ACC112 (cell line): ENCODE measurements at regions not wholly inside any gene's neighbourhood (a gene's known extent, or its start where the extent isn't known, plus 50 kb on each side); places are given as distances from the start of the nearest gene placed in this dataset.
A peak's percentile ranks its signal among the peaks of the same experiment; 100 is the strongest.

Source experiments
- H2AFZ ChIP-seq: fragments of 200-600 bp; sonication (generic); one replicate; pipeline ENCODE4 v1.6.0; 2017; ENCODE audit warnings: antibody characterized with exemption, low read length; ENCODE audit not compliant: unreplicated experiment
- H3K27ac ChIP-seq: fragments of 200-600 bp; sonication (generic); 2 replicates; pipeline ENCODE4 v1.5.1; 2014; ENCODE audit warnings: low read depth, mild to moderate bottlenecking, antibody characterized with exemption, low read length, moderate library complexity
- H3K27me3 ChIP-seq: fragments of 200-600 bp; sonication (generic); 2 replicates; pipeline ENCODE4 v1.6.1; 2014; ENCODE audit warnings: mild to moderate bottlenecking, antibody characterized with exemption, low read length, moderate library complexity, mixed read lengths; ENCODE audit not compliant: insufficient read depth
- H3K36me3 ChIP-seq: fragments of 200-600 bp; sonication (generic); 2 replicates; pipeline ENCODE4 v1.6.1; 2016; ENCODE audit warnings: mild to moderate bottlenecking, antibody characterized with exemption, low read length, moderate library complexity, mixed read lengths; ENCODE audit not compliant: insufficient read depth
- H3K4me1 ChIP-seq: fragments of 200-600 bp; sonication (generic); one replicate; pipeline ENCODE4 v1.6.1; 2016; ENCODE audit warnings: low read length, mixed read lengths; ENCODE audit not compliant: insufficient read depth, unreplicated experiment, control insufficient read depth
- H3K4me3 ChIP-seq: fragments of 200-600 bp; sonication (generic); 2 replicates; pipeline ENCODE4 v1.5.1; 2014; ENCODE audit warnings: mild to moderate bottlenecking, low read depth, low read length
- H3K79me2 ChIP-seq: fragments of 200-600 bp; sonication (generic); one replicate; pipeline ENCODE4 v1.6.0; 2016; ENCODE audit warnings: low read length; ENCODE audit not compliant: control insufficient read depth, unreplicated experiment, insufficient read depth

DNA sequence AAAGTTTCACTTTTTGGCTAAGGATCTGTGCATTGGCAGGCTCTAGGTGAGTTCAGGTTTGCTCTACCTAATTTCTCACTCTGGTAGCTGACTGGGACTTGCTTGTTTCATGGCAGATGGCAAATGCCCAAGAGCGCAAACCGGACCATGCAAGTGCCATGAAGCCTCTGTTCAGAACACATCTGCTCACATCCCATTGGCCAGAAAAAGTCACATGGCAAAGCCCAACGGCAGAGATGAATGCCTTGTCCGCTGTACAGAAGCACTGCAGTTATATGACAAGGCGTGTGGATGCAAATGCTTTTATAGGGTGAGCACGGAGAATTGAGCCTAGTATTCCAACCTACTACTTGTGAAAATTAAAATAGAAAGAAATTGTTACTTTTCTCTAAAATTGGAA lies 202.2 kb upstream of the HMGA2 start:
- Histone ChIP-seq H3K27ac (no peak overlapping the region), H3K27me3 (no peaks in the 10 kb centered on the region), H3K4me1 (no peaks in the 10 kb centered on the region), H3K79me2 (no peaks in the 10 kb centered on the region), H3K36me3 (0 out of 2 replicates have a peak, but pooled peaks cover 3% of the 10 kb centered on the region), H2AFZ (no peak overlapping the region), H3K4me3 (no peak overlapping the region)

- Histone ChIP-seq H3K4me1 (peaks cover 7% of the 10 kb centered on the region), H3K36me3 (0 out of 2 replicates have a peak, but pooled peaks cover 7% of the 10 kb centered on the region), H3K27ac (no peak overlapping the region), H3K4me3 (no peak overlapping the region), H3K27me3 (no peaks in the 10 kb centered on the region), H3K79me2 (no peaks in the 10 kb centered on the region), H2AFZ (no peak overlapping the region)
Observed at GRCh38 chr12:65623507-65623906, 200.8 kb upstream of the HMGA2 start.

GRCh38 chr12:65624554-65625086 lies 199.7 kb upstream of the HMGA2 start:
- Histone ChIP-seq H3K79me2 (no peaks in the 10 kb centered on the region), H3K27me3 (no peaks in the 10 kb centered on the region), H3K36me3 (0 out of 2 replicates have a peak, but pooled peaks cover 7% of the 10 kb centered on the region), H2AFZ (no peak overlapping the region), H3K4me1 (peaks cover 7% of the 10 kb centered on the region), H3K27ac (no peak overlapping the region), H3K4me3 (no peak overlapping the region)

- no peak overlapping the region for H2AFZ ChIP-seq
- H3K4me1 ChIP-seq, result peaks cover 33% of the 10 kb centered on the region
- 0 out of 2 replicates have a peak, but pooled peaks cover 7% of the 10 kb centered on the region for H3K36me3 ChIP-seq
- no peaks in the 10 kb centered on the region for H3K27me3 ChIP-seq
- H3K79me2 ChIP-seq, result no peaks in the 10 kb centered on the region
- no peak overlapping the region for H3K4me3 ChIP-seq
- H3K27ac ChIP-seq, result peak overlapping the region; percentile 100
Observed at GRCh38 chr12:65628061-65628460, 196.2 kb upstream of the HMGA2 start.

DNA sequence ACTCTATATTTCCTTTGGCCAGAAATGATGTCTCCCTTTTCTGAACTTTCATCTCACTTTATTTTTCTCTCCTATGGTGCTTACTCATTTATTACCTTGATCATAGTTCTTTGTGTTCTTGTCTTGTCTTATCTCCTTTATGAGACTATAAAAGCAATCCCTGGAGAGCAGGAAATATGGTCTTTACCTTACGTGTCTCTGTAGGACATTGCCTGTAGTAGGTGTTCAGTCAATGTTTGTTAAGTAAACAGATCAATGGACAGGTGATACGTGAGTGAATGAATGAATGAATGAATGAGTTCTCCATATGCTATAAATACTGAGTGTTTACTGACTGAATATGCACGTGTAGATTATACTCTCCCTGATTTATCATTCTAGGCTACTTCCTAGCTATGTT lies 193.7 kb upstream of the HMGA2 start:
- H3K4me3 ChIP-seq, result no peak overlapping the region
- H2AFZ ChIP-seq, result no peak overlapping the region
- H3K79me2 ChIP-seq, result no peaks in the 10 kb centered on the region
- H3K27me3 ChIP-seq, result no peaks in the 10 kb centered on the region
- peaks cover 50% of the 10 kb centered on the region for H3K4me1 ChIP-seq
- peak overlapping the region; percentile 100 for H3K27ac ChIP-seq
- 0 out of 2 replicates have a peak, but pooled peaks cover 7% of the 10 kb centered on the region for H3K36me3 ChIP-seq

DNA sequence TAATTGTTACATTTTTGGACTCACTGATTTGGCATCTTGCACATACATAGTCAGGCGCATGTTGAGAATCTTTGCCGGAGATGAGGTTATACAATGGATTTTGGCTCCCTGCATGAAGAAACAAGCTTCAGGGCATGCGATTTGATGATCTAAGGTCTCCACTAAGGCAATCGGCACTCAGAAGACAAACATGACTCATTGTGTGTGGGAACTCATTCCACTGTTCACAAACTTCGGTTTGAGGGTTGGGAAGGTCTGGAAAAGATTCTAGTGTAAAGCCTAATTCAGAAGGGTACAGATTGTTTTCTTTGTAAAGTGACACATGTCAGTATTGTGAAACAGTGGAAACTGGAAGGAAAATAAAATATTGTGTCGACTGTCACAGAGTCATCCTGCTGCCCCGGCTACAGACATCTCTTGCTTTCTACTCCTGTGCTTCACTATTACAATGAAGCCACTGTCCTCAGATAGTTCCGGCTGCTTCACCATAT lies 192.6 kb upstream of the HMGA2 start:
- Histone ChIP-seq H3K4me1 (peaks cover 56% of the 10 kb centered on the region), H3K4me3 (no peak overlapping the region), H3K36me3 (0 out of 2 replicates have a peak, but pooled peaks cover 7% of the 10 kb centered on the region)

GRCh38 chr12:65632131-65632855 lies 192.0 kb upstream of the HMGA2 start:
- no peaks in the 10 kb centered on the region for H3K79me2 ChIP-seq
- H2AFZ ChIP-seq, result no peak overlapping the region
- H3K4me1 ChIP-seq, result peaks cover 62% of the 10 kb centered on the region
- peak overlapping the region; percentile 100 for H3K27ac ChIP-seq
- 0 out of 2 replicates have a peak, but pooled peaks cover 2% of the 10 kb centered on the region for H3K36me3 ChIP-seq
- no peak overlapping the region for H3K4me3 ChIP-seq
- H3K27me3 ChIP-seq, result no peaks in the 10 kb centered on the region

More for the DNA sequence above, 192.6 kb upstream of the HMGA2 start:
- H3K27me3 ChIP-seq, result no peaks in the 10 kb centered on the region
- H3K27ac ChIP-seq, result peak overlapping the region; percentile 100
- no peak overlapping the region for H2AFZ ChIP-seq
- no peaks in the 10 kb centered on the region for H3K79me2 ChIP-seq

DNA sequence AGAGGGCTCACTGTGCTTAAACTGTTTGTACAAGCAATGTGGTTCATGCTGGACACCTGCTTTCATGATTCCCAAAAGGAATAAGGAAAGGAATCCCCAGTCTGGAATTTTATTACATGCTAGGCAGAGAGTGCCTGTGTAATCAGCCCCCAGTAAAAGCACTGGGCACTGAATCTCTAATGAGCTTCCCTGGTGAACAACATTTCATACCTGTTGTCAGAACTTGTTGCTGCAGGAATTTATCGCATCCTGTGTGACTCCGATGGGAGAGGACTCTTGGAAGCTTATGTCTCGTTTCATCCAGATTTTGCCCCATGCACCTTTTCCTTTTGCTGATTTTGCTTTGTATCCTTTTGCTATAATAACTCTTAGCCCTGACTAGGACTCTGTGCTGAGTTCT lies 190.2 kb upstream of the HMGA2 start:
- no peaks in the 10 kb centered on the region for H3K79me2 ChIP-seq
- H3K4me1 ChIP-seq, result peaks cover 60% of the 10 kb centered on the region
- H2AFZ ChIP-seq, result no peak overlapping the region
- no peaks in the 10 kb centered on the region for H3K36me3 ChIP-seq
- no peaks in the 10 kb centered on the region for H3K27me3 ChIP-seq
- H3K4me3 ChIP-seq, result no peak overlapping the region
- peak overlapping the region; percentile 100 for H3K27ac ChIP-seq

DNA sequence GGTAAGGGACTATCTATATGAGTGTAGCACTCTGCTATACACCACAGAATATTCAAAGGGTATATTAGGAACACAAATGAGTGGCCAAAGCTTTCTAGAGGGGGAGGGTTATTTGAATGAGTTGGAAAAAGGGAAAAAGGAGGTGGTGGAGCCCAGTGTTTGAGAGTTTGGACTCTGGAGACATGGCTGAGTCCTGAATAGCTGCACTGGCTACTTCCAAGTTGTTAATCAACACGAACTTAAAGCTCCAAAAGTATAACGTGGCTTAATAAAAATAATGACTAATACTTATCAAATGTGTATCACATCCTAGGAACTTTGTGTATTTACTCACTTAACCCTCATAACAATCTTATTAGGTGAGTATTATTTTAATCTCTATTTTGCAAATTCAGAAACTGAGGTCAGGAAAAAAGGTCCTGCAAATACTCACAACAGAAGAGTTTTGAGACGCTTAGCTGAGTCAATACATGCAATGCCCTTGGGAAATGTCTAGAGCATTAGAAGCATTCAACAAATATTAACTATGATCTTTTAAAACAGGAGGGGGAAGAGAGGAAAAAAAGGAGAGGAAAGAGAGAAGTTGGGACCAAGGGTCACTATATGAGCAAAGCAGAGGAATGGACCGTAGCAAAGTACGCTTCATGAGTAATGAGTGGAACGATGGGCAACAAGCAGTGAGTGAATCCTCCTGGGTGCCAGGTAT lies 189.5 kb upstream of the HMGA2 start:
- H3K79me2 ChIP-seq, result no peaks in the 10 kb centered on the region
- no peak overlapping the region for H3K4me3 ChIP-seq
- H3K36me3 ChIP-seq, result no peaks in the 10 kb centered on the region
- H3K27ac ChIP-seq, result peak overlapping the region; percentile 100
- peaks cover 60% of the 10 kb centered on the region for H3K4me1 ChIP-seq
- no peaks in the 10 kb centered on the region for H3K27me3 ChIP-seq
- peak overlapping the region; percentile 55 for H2AFZ ChIP-seq

- Histone ChIP-seq H3K27ac (peak overlapping the region; percentile 100), H2AFZ (no peak overlapping the region), H3K79me2 (no peaks in the 10 kb centered on the region), H3K4me3 (no peak overlapping the region), H3K4me1 (peaks cover 60% of the 10 kb centered on the region), H3K36me3 (no peaks in the 10 kb centered on the region), H3K27me3 (no peaks in the 10 kb centered on the region)
Observed at GRCh38 chr12:65636436-65636835, 187.8 kb upstream of the HMGA2 start.
